ENCODE measurements at regions not wholly inside any gene's neighbourhood (a gene's known extent, or its start where the extent isn't known, plus 50 kb on each side); places are given as distances from the start of the nearest gene placed in this dataset.

GRCh38 chr3:159785273-159785708 lies 203.3 kb upstream of the IL12A start:
- H3K4me3 Mint-ChIP-seq (ENCODE audit: unreplicated experiment), result no peak overlapping the region
- no peak overlapping the region for H3K27ac Mint-ChIP-seq (ENCODE audit: unreplicated experiment)
- DNase-seq, result no peak
- no peaks in the 10 kb centered on the region for H3K27me3 Mint-ChIP-seq (ENCODE audit: unreplicated experiment)
- no peaks in the 10 kb centered on the region for H3K36me3 Mint-ChIP-seq (ENCODE audit: unreplicated experiment)
- no peak for TF ChIP-seq CTCF (IDR thresholded peaks at IDR 0.05; ENCODE audit: partially characterized antibody, unreplicated experiment)
- H3K9me3 Mint-ChIP-seq (ENCODE audit: unreplicated experiment), result no peaks in the 10 kb centered on the region
- H3K4me1 Mint-ChIP-seq (ENCODE audit: low read depth, unreplicated experiment), result no peaks in the 10 kb centered on the region

- H3K4me1 Mint-ChIP-seq (ENCODE audit: low read depth, unreplicated experiment), result no peaks in the 10 kb centered on the region
- H3K27me3 Mint-ChIP-seq (ENCODE audit: unreplicated experiment), result no peaks in the 10 kb centered on the region
- no peak overlapping the region for H3K4me3 Mint-ChIP-seq (ENCODE audit: unreplicated experiment)
- no peak overlapping the region for H3K27ac Mint-ChIP-seq (ENCODE audit: unreplicated experiment)
- no peaks in the 10 kb centered on the region for H3K9me3 Mint-ChIP-seq (ENCODE audit: unreplicated experiment)
- TF ChIP-seq CTCF (IDR thresholded peaks at IDR 0.05; ENCODE audit: partially characterized antibody, unreplicated experiment), result no peak
- DNase-seq, result no peak
- no peaks in the 10 kb centered on the region for H3K36me3 Mint-ChIP-seq (ENCODE audit: unreplicated experiment)
Measured at GRCh38 chr3:159786489-159787177, 202.0 kb upstream of the IL12A start.

GRCh38 chr3:159787178-159787574 lies 201.5 kb upstream of the IL12A start:
- DNase-seq, result no peak
- H3K27me3 Mint-ChIP-seq (ENCODE audit: unreplicated experiment), result no peaks in the 10 kb centered on the region
- H3K36me3 Mint-ChIP-seq (ENCODE audit: unreplicated experiment), result no peaks in the 10 kb centered on the region
- H3K4me3 Mint-ChIP-seq (ENCODE audit: unreplicated experiment), result no peak overlapping the region
- no peaks in the 10 kb centered on the region for H3K9me3 Mint-ChIP-seq (ENCODE audit: unreplicated experiment)
- no peaks in the 10 kb centered on the region for H3K4me1 Mint-ChIP-seq (ENCODE audit: low read depth, unreplicated experiment)
- no peak for TF ChIP-seq CTCF (IDR thresholded peaks at IDR 0.05; ENCODE audit: partially characterized antibody, unreplicated experiment)
- no peak overlapping the region for H3K27ac Mint-ChIP-seq (ENCODE audit: unreplicated experiment)

- DNase-seq, result no peak
- TF ChIP-seq CTCF (IDR thresholded peaks at IDR 0.05; ENCODE audit: partially characterized antibody, unreplicated experiment), result no peak
- Mint-ChIP-seq H3K36me3 (ENCODE audit: unreplicated experiment) (no peaks in the 10 kb centered on the region), H3K9me3 (ENCODE audit: unreplicated experiment) (no peaks in the 10 kb centered on the region), H3K4me3 (ENCODE audit: unreplicated experiment) (no peak overlapping the region), H3K27ac (ENCODE audit: unreplicated experiment) (no peak overlapping the region), H3K27me3 (ENCODE audit: unreplicated experiment) (no peaks in the 10 kb centered on the region), H3K4me1 (ENCODE audit: low read depth, unreplicated experiment) (no peaks in the 10 kb centered on the region)
Measured at GRCh38 chr3:159787794-159788205, 200.8 kb upstream of the IL12A start.

- Mint-ChIP-seq H3K4me3 (ENCODE audit: unreplicated experiment) (no peak overlapping the region), H3K4me1 (ENCODE audit: low read depth, unreplicated experiment) (no peaks in the 10 kb centered on the region), H3K36me3 (ENCODE audit: unreplicated experiment) (no peaks in the 10 kb centered on the region), H3K27me3 (ENCODE audit: unreplicated experiment) (no peaks in the 10 kb centered on the region), H3K9me3 (ENCODE audit: unreplicated experiment) (no peaks in the 10 kb centered on the region), H3K27ac (ENCODE audit: unreplicated experiment) (no peak overlapping the region)
- no peak for TF ChIP-seq CTCF (IDR thresholded peaks at IDR 0.05; ENCODE audit: partially characterized antibody, unreplicated experiment)
- no peak for DNase-seq
Measured at GRCh38 chr3:159788291-159788690, 200.3 kb upstream of the IL12A start.
